H1 (cell line): ENCODE measurements at regions not wholly inside any gene's neighbourhood (a gene's known extent, or its start where the extent isn't known, plus 50 kb on each side); places are given as distances from the start of the nearest gene placed in this dataset.

Source experiments
- CTCF ChIA-PET: fragments of 300-600 bp; sonication (Branson Sonifier 250); formaldehyde crosslinking; loops from one replicate; lab custom pipeline; 2021; ENCODE audit not compliant: partially characterized antibody; lab: Charles Lee
- POLR2A ChIA-PET: fragments of 300-600 bp; sonication (Branson Sonifier 250); formaldehyde crosslinking; loops from one replicate; lab custom pipeline; 2021; ENCODE audit warnings: inconsistent platforms; ENCODE audit not compliant: partially characterized antibody; lab: Charles Lee
- DNase-seq, 2 experiments: peaks; one replicate each; pipeline versions ENCODE4 v3.0.0 to v3.0.0-alpha.2; 2010 to 2022; ENCODE audit warnings: low spot score in 2 of 2, low read depth in 1 of 2, mixed read lengths in 1 of 2
- FAIRE-seq: peaks from 2 replicates; lab custom pipeline; 2011; peaks lifted over from hg19 to GRCh38; lab: Jason Lieb, UNC
- H2AFZ ChIP-seq: 2 replicates; pipeline ENCODE4 v1.8.1; 2012; ENCODE audit warnings: low read length, inconsistent platforms
- H2AK5ac ChIP-seq: 2 replicates; pipeline ENCODE4 v1.6.1; 2013; ENCODE audit warnings: low read depth, low read length
- H2BK120ac ChIP-seq: replicated peaks from 2 replicates; pipeline ENCODE3; 2013; ENCODE audit warnings: low read depth, low read length, inconsistent platforms
- H2BK12ac ChIP-seq: 2 replicates; pipeline ENCODE4 v1.6.1; 2013; ENCODE audit warnings: low read depth, low read length
- H2BK15ac ChIP-seq: 2 replicates; pipeline ENCODE4 v1.6.1; 2013; ENCODE audit warnings: low read length
- H2BK20ac ChIP-seq: 2 replicates; pipeline ENCODE4 v1.6.1; 2013; ENCODE audit warnings: low read length
- H2BK5ac ChIP-seq: 2 replicates; pipeline ENCODE4 v1.6.1; 2013; ENCODE audit warnings: low read depth, low read length
- H3K14ac ChIP-seq: 2 replicates; pipeline ENCODE4 v1.6.1; 2013; ENCODE audit warnings: inconsistent platforms; ENCODE audit not compliant: insufficient read length
- H3K18ac ChIP-seq: 2 replicates; pipeline ENCODE4 v1.6.1; 2013; ENCODE audit warnings: low read length; ENCODE audit errors: extremely low read depth
- H3K23ac ChIP-seq: 2 replicates; pipeline ENCODE4 v1.6.1; 2013; ENCODE audit warnings: inconsistent platforms; ENCODE audit not compliant: insufficient read length
- H3K23me2 ChIP-seq: 2 replicates; pipeline ENCODE4 v1.6.1; 2013; ENCODE audit warnings: low read depth, low read length
- H3K27ac ChIP-seq: 2 replicates; pipeline ENCODE4 v1.6.1; 2011; ENCODE audit warnings: low read depth, low read length, inconsistent platforms
- H3K27me3 ChIP-seq, 4 experiments: replicated peaks in 1 of 4; 1 replicate in 1 of 4; 2 replicates in 3 of 4; pipeline versions ENCODE4 v1.6.1 to v1.8.1; 2011 to 2013; ENCODE audit warnings: low read length in 3 of 4, mild to moderate bottlenecking in 3 of 4, inconsistent platforms in 2 of 4, mixed read lengths in 2 of 4, moderate library complexity in 1 of 4; ENCODE audit not compliant: control insufficient read depth in 3 of 4, insufficient read depth in 3 of 4; ENCODE audit errors: extremely low read depth in 1 of 4
- H3K36me3 ChIP-seq, 4 experiments: 2 replicates each; pipeline versions ENCODE4 v1.6.1 to v1.8.1; 2011 to 2013; ENCODE audit warnings: mild to moderate bottlenecking in 4 of 4, low read length in 3 of 4, moderate library complexity in 2 of 4, control low read depth in 1 of 4, inconsistent platforms in 1 of 4; ENCODE audit not compliant: insufficient read depth in 4 of 4, control insufficient read depth in 2 of 4
- H3K4ac ChIP-seq: replicated peaks from 2 replicates; pipeline ENCODE3; 2013; ENCODE audit warnings: low read length, low read depth, mixed read lengths, inconsistent platforms; ENCODE audit not compliant: insufficient read length
- H3K4me1 ChIP-seq, 4 experiments: replicated peaks in 1 of 4; 1 replicate in 1 of 4; 2 replicates in 3 of 4; pipeline versions ENCODE4 v1.6.1 to v1.8.1; 2011 to 2013; ENCODE audit warnings: low read length in 3 of 4, inconsistent platforms in 2 of 4, mixed read lengths in 1 of 4; ENCODE audit not compliant: insufficient read depth in 4 of 4, control insufficient read depth in 3 of 4
- H3K4me2 ChIP-seq, 2 experiments: 2 replicates each; pipeline versions ENCODE4 v1.6.1 to v1.8.1; 2011 to 2013; ENCODE audit warnings: low read depth in 2 of 2, low read length in 2 of 2, control low read depth in 1 of 2, inconsistent platforms in 1 of 2, mild to moderate bottlenecking in 1 of 2; ENCODE audit not compliant: insufficient read depth in 1 of 2
- H3K4me3 ChIP-seq, 4 experiments: fragments of 200-600, 300-600 bp in 1 of 4; sonication (generic), shearing (Covaris generic), sonication (Bioruptor Twin) in 1 of 4; 2 replicates each; pipeline versions ENCODE4 v1.5.1 to v1.8.1; 2011 to 2016; ENCODE audit warnings: low read length in 4 of 4, low read depth in 3 of 4, control low read depth in 2 of 4, inconsistent platforms in 2 of 4, mild to moderate bottlenecking in 2 of 4, mixed read lengths in 1 of 4, moderate library complexity in 1 of 4; ENCODE audit not compliant: insufficient read depth in 2 of 4; ENCODE audit errors: extremely low read depth in 1 of 4
- H3K56ac ChIP-seq: replicated peaks from 2 replicates; pipeline ENCODE3; 2013; ENCODE audit warnings: low read depth, mild to moderate bottlenecking, mixed read lengths, low read length, inconsistent platforms; ENCODE audit not compliant: insufficient read length
- H3K79me1 ChIP-seq: 2 replicates; pipeline ENCODE4 v1.6.1; 2013; ENCODE audit warnings: low read depth, low read length, control low read depth
- H3K79me2 ChIP-seq, 2 experiments: 2 replicates each; pipeline versions ENCODE4 v1.6.1 to v1.8.1; 2012 to 2013; ENCODE audit warnings: low read length in 2 of 2, mild to moderate bottlenecking in 2 of 2, inconsistent platforms in 1 of 2; ENCODE audit not compliant: insufficient read depth in 2 of 2, control insufficient read depth in 1 of 2
- H3K9ac ChIP-seq, 4 experiments: replicated peaks in 1 of 4; 1 replicate in 1 of 4; 2 replicates in 3 of 4; pipeline versions ENCODE4 v1.6.1 to v1.8.1; 2011 to 2013; ENCODE audit warnings: low read depth in 3 of 4, low read length in 3 of 4, control low read depth in 2 of 4, mild to moderate bottlenecking in 2 of 4, moderate library complexity in 2 of 4, inconsistent platforms in 1 of 4; ENCODE audit errors: extremely low read depth in 1 of 4
- H3K9me3 ChIP-seq, 2 experiments: 2 replicates each; pipeline versions ENCODE4 v1.6.1 to v1.8.1; 2012 to 2013; ENCODE audit warnings: mild to moderate bottlenecking in 2 of 2, moderate library complexity in 2 of 2, control low read depth in 1 of 2, inconsistent platforms in 1 of 2, low read depth in 1 of 2, low read length in 1 of 2, mixed read lengths in 1 of 2; ENCODE audit not compliant: insufficient read depth in 2 of 2
- H4K20me1 ChIP-seq, 2 experiments: replicated peaks in 1 of 2; 2 replicates each; pipeline versions ENCODE3 to v1.8.1; 2011 to 2013; ENCODE audit warnings: inconsistent platforms in 2 of 2, low read length in 2 of 2, mild to moderate bottlenecking in 1 of 2; ENCODE audit not compliant: insufficient read depth in 2 of 2, control insufficient read depth in 1 of 2
- H4K5ac ChIP-seq: 2 replicates; pipeline ENCODE4 v1.6.1; 2013; ENCODE audit warnings: low read length, low read depth, mixed read lengths, inconsistent platforms; ENCODE audit not compliant: insufficient read length
- H4K8ac ChIP-seq: 2 replicates; pipeline ENCODE4 v1.8.0; 2013; ENCODE audit warnings: mild to moderate bottlenecking, moderate library complexity, low read length, inconsistent platforms; ENCODE audit not compliant: insufficient read depth; ENCODE audit errors: extremely low read depth
- H4K91ac ChIP-seq: replicated peaks from 2 replicates; pipeline ENCODE3; 2013; ENCODE audit warnings: low read length, mixed read lengths, inconsistent platforms; ENCODE audit not compliant: insufficient read length
- KDM1A ChIP-seq: fragments of 200-600, 300-600 bp; sonication (generic); IDR thresholded peaks from 2 replicates; pipeline ENCODE4 v1.7.1; 2016; ENCODE audit warnings: mild to moderate bottlenecking, low read length, borderline replicate concordance
- RAD21 ChIP-seq, 2 experiments: IDR thresholded peaks in 1 of 2; conservative IDR thresholded peaks in 1 of 2; 2 replicates each; pipeline ENCODE4 v1.6.1; 2011; ENCODE audit warnings: low read depth in 2 of 2, low read length in 2 of 2, improper control_type of control experiment in 1 of 2, inconsistent platforms in 1 of 2, mild to moderate bottlenecking in 1 of 2, moderate library complexity in 1 of 2
- WGBS, 2 experiments: shearing (Covaris generic) in 1 of 2; methylation state at CpG; one replicate each; pipeline versions ENCODE4 v1.1.6 to v1.1.7; 2013 to 2015; ENCODE audit warnings: low lambda C conversion rate in 2 of 2, mixed read lengths in 2 of 2, inconsistent platforms in 1 of 2, low coverage in 1 of 2, missing lambda C conversion rate in 1 of 2; ENCODE audit not compliant: insufficient replicate concordance in 2 of 2, insufficient coverage in 1 of 2, insufficient read length in 1 of 2; ENCODE audit errors: extremely low coverage in 1 of 2, missing lambda C conversion rate in 1 of 2; 5-methylcytosine and 5-hydroxymethylcytosine counted together

- H3K9ac ChIP-seq, result no peak overlapping the region
- no peak overlapping the region for H4K8ac ChIP-seq
- no peaks in the 10 kb centered on the region; a peak in 1 of 7 replicates for H3K4me1 ChIP-seq
- CTCF ChIA-PET, result interaction anchor here (0.6 to 2.4 kb wide), 8 partner anchors 12 to 1510 kb away, joined by 3 to 8 read pairs (median 4); no protein-coding TSS in a partner anchor
- no peak overlapping the region for H2BK5ac ChIP-seq
- H3K9me3 ChIP-seq, result no peaks in the 10 kb centered on the region
- no peak overlapping the region for H3K56ac ChIP-seq
- H2BK20ac ChIP-seq, result no peak overlapping the region
- no peak overlapping the region for H4K91ac ChIP-seq
- H3K79me1 ChIP-seq, result no peaks in the 10 kb centered on the region
- H2BK12ac ChIP-seq, result no peak overlapping the region
- POLR2A ChIA-PET, result interaction anchor here (1.2 kb wide), 1 partner anchor 9 kb away, joined by 4 read pairs; no protein-coding TSS in a partner anchor
- H3K23ac ChIP-seq, result no peak overlapping the region
- no peaks in the 10 kb centered on the region for H3K36me3 ChIP-seq
- H3K4me3 ChIP-seq, result no peak overlapping the region
- H2BK15ac ChIP-seq, result no peak overlapping the region
- no peak overlapping the region for H2BK120ac ChIP-seq
- DNase-seq, result no peak
- no peaks in the 10 kb centered on the region for H3K23me2 ChIP-seq
- TF ChIP-seq RAD21 (IDR thresholded peaks at IDR 0.05 in 1 of 2, conservative IDR thresholded peaks at IDR 0.05 in 1 of 2; ENCODE audit: low read depth in 2 of 2, low read length in 2 of 2) (no peak), KDM1A (0 out of 2 replicates have a peak, but pooled peaks have one; percentile 13)
- TF ChIP-seq, all 59 proteins: peak for 1
- no peaks in the 10 kb centered on the region for H3K79me2 ChIP-seq
- no peak overlapping the region for H4K5ac ChIP-seq
- H3K4ac ChIP-seq, result no peak overlapping the region
- H2AK5ac ChIP-seq, result no peak overlapping the region
- H2AFZ ChIP-seq, result no peak overlapping the region
- H3K27ac ChIP-seq, result no peak overlapping the region
- H3K18ac ChIP-seq, result no peak overlapping the region
- no peak for FAIRE-seq
- no peak overlapping the region for H3K14ac ChIP-seq
- H3K4me2 ChIP-seq, result no peak overlapping the region
- 90% methylated on average over 5 of the region's 6 CpGs; no CpG with 5 or more reads in 1 of the 2 experiments for WGBS, 2 experiments
- no peaks in the 10 kb centered on the region for H3K27me3 ChIP-seq
- H4K20me1 ChIP-seq, result no peaks in the 10 kb centered on the region
Observed at GRCh38 chr20:50421356-50422340, 88.5 kb upstream of the PTPN1 start.
